ENCODE measurements at regions not wholly inside any gene's neighbourhood (a gene's known extent, or its start where the extent isn't known, plus 50 kb on each side); places are given as distances from the start of the nearest gene placed in this dataset.

DNA sequence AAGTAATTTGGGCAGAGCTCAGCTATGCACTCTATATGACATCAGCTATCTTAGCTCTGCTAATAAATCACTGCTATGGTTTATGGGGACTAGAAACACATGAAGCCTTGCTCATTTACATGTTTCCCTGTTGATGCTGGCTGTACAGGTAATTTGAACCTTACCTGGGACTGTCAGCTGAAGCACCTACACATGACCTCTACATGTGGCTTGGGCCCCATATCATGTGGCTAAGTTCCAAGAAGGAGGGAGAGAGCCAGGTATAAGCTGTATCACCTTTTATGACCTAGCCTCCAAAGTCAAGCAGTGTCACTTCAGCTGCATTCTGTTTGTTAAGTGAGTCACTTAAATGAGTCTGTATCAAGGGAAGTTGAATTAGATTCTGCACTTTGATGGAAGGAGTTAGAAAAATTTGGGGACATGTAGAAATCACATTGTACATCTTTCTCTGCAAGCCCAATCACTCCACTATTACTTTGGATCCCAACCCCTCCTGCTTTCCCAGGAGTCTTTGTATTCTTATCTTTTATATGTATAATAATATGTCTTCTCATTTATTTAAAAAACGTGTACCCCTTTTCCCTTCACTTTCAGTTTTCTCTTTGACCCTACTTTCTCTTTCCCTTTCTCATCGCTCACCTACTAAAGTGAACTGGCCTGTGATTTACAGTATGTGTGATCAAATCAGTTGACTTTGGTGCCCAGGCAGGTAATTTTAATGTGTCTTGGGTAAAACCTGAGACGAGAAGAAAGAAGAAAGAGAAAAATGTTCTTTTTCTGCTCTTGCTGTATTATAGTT lies 53.4 kb upstream of the PRKACB start:
- no peak for DNase-seq (ENCODE audit: low spot score)
- no peak for ATAC-seq (ENCODE audit: low FRiP score)
- TF ChIP-seq, protein P1, sequence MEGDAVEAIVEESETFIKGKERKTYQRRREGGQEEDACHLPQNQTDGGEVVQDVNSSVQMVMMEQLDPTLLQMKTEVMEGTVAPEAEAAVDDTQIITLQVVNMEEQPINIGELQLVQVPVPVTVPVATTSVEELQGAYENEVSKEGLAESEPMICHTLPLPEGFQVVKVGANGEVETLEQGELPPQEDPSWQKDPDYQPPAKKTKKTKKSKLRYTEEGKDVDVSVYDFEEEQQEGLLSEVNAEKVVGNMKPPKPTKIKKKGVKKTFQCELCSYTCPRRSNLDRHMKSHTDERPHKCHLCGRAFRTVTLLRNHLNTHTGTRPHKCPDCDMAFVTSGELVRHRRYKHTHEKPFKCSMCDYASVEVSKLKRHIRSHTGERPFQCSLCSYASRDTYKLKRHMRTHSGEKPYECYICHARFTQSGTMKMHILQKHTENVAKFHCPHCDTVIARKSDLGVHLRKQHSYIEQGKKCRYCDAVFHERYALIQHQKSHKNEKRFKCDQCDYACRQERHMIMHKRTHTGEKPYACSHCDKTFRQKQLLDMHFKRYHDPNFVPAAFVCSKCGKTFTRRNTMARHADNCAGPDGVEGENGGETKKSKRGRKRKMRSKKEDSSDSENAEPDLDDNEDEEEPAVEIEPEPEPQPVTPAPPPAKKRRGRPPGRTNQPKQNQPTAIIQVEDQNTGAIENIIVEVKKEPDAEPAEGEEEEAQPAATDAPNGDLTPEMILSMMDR (IDR thresholded peaks at IDR 0.05) = no peak

DNA sequence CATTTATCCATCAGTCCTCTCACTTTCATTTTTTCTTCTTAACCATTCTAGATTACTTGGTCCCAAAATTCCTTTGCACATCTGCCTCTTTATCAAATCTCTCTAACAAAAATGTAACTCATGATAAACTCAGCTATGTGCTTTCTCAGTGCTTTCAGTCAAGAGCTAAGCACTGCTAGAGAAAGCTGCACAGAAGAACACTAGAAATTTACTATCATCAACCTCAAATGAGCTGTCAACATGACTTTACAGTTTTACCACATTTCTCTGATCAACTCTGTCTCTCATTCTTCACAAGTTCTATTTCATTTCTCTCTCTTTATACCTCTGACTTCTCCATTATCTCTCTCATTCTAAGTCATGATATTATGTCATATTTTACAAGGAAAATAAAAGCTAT lies 54.2 kb upstream of the PRKACB start:
- DNase-seq (ENCODE audit: low spot score) (no peak), ATAC-seq (ENCODE audit: low FRiP score) (no peak)
- TF ChIP-seq, protein P1 (IDR thresholded peaks at IDR 0.05) = no peak

DNA sequence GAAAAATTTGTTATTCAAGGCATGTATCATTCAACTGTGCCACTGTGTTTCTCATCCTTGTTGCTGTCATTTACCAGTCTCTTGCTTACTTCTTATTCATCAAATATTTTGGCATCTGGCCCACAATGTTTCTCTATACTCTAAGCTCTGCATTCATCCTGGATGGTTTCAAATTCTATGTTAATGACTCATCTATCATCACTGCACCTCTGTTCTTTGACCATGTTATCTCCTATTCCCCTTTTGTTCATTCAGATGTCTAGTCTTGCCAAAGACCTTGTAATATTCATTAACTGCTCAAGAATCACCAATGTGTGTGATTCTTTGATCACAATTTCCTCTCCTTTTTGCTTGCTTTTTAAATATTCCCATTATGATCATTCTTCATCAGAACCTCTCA lies 54.6 kb upstream of the PRKACB start:
- TF ChIP-seq, protein P1 (IDR thresholded peaks at IDR 0.05) = no peak
- DNase-seq (ENCODE audit: low spot score) (no peak), ATAC-seq (ENCODE audit: low FRiP score) (no peak)

DNA sequence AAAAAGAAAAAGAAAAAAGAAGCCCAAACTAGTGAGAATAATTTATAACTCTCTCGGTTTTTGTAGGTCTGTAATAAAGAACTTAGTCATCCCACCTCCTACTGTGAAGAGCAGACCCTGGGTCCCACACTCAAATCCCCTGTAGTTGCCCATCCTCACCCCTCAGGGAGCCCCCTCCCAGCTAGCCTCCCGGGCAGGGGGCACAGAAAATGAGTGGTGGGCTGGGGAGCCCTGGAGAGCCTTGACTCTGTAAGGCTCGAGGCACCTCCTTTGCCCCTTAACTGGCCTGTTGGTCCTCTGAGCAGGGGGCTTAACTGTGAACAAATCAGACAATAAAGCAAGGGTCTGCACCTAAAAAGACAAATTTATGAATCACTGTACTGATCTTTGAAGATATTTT lies 57.5 kb upstream of the PRKACB start:
- no peak for ATAC-seq (ENCODE audit: low FRiP score)
- DNase-seq (ENCODE audit: low spot score) = no peak
- TF ChIP-seq, protein P1 (IDR thresholded peaks at IDR 0.05) = no peak

DNA sequence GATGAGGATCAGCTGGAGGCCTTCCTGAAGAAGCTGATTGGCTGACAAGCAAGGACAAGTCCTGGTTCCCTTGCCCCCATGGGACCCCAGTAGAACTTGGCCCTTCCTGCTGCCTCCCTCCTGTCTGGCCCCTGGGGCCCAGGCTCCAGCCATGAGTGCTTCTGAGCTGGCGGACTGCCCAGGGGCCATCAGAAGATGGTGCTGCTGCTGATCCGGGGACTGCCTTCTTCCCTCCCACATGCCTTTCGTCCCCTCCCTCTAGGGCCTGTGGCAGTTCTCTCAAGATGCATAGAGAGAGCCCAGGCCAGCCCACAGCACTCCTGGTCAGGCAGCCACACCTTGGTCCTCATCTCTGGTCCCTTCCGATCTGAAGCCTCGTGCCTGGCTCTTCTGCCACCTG lies 57.9 kb upstream of the PRKACB start:
- DNase-seq (ENCODE audit: low spot score) (no peak), ATAC-seq (ENCODE audit: low FRiP score) (no peak)
- TF ChIP-seq, protein P1 (IDR thresholded peaks at IDR 0.05) = no peak

DNA sequence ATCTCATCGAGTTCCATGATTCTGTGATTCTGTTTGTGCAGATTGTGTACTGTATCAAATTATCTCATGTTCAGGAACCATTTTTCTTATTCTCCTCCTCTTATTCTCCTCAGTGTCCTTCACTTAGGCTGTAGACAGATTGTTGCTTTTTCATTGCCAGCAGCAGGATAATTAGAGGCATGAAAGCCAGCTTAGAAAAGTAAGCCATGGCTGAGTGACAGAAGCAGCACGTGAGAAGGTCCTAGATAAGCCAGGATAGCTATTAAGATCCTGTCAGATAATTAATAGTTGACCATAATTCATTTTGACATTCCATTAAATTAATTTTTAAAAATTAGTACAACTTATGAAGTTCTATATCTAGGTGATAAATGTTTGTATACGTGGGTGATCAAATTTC lies 60.8 kb upstream of the PRKACB start:
- no peak for ATAC-seq (ENCODE audit: low FRiP score)
- TF ChIP-seq, protein P1 (IDR thresholded peaks at IDR 0.05) = no peak

DNA sequence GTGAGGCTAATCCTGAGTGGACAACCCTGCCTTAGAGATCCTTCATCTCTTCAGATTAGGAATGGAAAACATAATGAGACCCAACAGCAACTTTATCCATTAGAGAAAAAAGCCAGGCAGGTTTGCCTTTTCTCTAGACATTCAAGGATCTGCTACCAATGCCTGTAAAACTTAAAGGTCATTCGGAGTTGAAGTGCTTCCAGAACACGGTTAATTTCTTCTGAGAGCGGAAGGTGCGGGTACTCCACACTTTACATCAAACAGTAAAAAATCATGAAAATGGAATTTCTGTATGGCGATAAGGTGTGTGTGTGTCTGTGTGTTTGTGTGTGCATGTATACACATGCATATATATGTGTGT lies 65.2 kb upstream of the PRKACB start:
- TF ChIP-seq, protein P1 (IDR thresholded peaks at IDR 0.05) = no peak
- ATAC-seq (ENCODE audit: low FRiP score) (no peak), DNase-seq (ENCODE audit: low spot score) (no peak)

More for the DNA sequence above, 60.8 kb upstream of the PRKACB start:
- no peak for DNase-seq (ENCODE audit: low spot score)
